GM18907 (cell line): ENCODE measurements at regions not wholly inside any gene's neighbourhood (a gene's known extent, or its start where the extent isn't known, plus 50 kb on each side); places are given as distances from the start of the nearest gene placed in this dataset.
"Not testable (repeated sequence)": the region's sequence is repeated elsewhere in the genome, so short reads cannot be mapped to it uniquely, and the experiment has no call there.

Experiments used
- ATAC-seq: cut with Tn5 transposase; IDR thresholded peaks from one replicate; pipeline ENCODE4 v1.9.1; 2021; ENCODE audit warnings: mild to moderate bottlenecking, moderate library complexity; ENCODE audit not compliant: unreplicated experiment

DNA sequence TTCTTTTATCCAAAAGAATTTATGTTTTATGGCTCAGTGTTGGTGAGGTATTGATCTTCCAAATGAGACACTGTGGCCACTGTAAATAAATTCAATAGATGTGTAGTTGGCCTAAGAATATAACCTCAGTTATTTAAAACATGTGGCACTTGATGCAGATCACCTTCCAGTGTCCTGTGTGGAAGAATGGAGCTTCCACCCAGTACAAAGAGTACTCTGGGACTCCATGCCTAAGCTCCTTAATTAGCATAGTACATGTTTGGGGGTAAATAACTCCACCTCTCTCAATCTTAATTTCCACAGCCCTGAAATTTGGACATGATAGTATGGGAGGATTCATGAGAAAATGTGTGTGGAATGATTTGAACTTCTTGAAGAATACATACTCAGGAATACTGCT is 105.7 kb downstream of the SPDYE17 start:
- not testable (repeated sequence) for ATAC-seq

DNA sequence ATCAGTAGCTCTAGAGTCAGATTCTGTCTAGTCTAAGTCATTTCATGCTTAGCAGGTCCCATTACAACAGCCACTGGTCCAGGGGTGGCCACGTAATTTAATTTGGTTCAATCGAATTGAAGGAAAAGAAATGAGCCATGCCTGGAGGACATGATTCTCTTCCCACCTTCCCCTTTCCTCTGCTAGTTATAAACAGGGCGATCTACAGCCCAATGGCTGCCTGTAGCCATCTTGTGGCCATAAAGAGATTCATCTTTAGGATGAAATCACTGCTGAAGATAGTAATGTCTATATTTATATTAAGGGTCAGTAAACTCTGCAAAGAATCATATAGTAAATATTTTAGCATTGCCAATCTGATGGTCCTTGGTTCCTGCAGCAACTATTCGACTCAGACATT is 107.4 kb downstream of the SPDYE17 start:
- not testable (repeated sequence) for ATAC-seq

DNA sequence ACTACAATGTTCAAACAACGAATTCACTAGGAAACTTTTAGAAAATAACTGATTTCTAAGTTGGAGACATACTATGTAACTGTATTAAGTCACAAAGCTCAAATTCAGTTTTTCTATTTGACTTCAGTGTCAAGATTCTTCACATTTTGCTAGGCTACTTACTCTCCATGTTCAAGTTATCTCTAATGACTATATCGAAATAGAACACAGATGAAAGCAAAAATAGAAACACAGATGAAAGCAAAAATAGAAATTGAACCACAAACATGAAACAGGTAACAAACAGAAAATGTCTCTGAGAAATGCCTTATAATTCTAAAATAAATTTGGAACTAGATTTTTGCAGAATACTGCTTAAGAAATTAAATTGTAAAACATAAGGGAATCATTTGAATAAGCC is 113.5 kb downstream of the SPDYE17 start:
- ATAC-seq: not testable (repeated sequence)

DNA sequence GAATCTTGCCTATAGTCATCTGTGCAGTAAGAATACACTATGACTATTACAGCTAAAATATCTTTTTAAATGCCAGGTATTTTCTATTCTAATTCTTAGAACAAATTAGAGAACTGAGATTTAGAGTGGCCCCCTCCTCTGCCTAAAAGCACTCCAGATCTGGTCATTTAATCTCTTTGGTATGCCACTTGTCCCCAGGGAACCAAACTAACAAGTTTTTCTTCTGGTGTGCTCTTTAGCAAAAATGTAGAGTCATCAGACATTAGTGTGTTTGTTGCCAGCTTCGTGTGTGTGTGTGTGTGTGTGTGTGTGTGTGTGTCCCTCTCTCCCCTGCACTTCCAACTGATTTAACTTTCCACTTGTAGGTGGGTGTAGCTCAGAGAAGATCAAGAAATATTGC is 117.8 kb downstream of the SPDYE17 start:
- not testable (repeated sequence) for ATAC-seq

GRCh38 chr7:76912011-76912814 is 119.9 kb downstream of the SPDYE17 start:
- ATAC-seq: peak; percentile 53

DNA sequence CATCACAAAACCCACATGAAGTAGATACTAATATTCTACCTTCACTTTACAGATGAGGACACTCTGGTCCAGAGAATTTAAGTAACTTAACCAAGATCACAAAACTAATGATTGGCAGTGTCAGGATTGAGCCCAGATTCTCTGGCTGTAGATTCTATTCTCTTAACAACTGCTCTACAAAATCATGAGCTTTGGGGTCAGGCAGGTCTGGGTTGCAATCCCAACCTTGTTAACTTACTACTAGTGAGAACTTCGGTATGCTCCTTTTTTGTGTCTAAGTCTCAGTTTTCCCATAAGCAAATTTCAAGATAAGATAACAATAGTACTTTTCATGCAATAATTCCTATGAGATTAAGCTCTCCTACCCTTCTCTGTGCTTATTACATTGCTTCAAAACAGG is 127.5 kb downstream of the SPDYE17 start:
- not testable (repeated sequence) for ATAC-seq

DNA sequence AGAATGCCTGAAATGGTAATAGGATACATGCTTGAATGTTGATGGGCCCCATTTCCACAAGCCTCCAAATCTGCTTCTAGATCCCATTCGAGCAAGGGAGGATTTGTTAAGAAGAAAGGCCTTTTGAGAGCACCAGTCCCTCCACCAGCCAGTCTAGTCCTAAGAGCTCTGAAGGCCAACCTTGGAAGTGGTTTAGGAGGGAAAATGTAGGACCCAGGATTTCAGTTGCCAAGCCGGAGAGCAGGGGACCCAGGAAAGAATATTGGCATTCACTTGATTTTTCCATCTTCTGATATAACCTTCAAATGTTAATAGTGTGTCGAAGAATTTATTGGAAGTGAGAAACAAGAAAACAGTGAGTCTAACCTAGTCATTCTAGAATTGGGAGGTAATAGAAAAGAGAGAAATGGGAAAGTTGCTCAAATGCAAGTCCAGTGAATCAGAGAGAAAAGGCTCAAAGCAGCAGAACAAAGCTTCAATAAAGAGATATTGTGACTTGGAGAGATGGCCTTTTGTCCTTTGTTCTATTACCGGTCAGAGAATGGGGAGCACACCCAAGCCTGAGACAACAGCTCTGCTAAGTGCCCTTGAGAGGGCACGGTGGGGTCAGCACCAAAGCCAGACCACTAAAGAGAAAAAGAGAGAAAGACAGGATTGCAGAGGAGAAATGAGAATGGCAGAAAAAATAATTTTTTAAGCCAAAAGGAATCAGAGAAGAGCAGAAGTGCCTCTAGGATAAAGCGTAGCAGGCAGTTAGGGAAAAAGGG is 130.0 kb downstream of the SPDYE17 start:
- not testable (repeated sequence) for ATAC-seq

DNA sequence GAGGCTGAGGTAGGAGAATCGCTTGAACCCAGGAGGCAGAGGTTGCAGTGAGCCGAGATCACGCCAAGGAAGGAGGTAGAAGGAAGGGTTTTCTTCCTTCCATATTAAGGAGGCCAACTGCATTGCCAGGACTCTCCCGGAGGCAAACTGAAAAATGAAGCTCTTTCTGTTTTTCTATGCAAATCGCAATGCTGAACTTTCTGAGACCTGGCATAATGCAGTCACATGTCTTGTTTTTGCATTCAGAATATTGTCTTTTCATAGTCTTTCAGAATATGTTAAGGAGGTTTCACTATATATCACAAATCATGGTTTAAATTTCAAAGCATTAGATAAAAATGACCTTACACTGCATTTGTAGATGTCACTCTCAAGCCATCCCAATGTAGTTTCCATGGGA is 133.4 kb downstream of the SPDYE17 start:
- ATAC-seq: not testable (repeated sequence)

- ATAC-seq: not testable (repeated sequence)
Observed at GRCh38 chr7:76897007-76897406, 135.2 kb downstream of the SPDYE17 start.

DNA sequence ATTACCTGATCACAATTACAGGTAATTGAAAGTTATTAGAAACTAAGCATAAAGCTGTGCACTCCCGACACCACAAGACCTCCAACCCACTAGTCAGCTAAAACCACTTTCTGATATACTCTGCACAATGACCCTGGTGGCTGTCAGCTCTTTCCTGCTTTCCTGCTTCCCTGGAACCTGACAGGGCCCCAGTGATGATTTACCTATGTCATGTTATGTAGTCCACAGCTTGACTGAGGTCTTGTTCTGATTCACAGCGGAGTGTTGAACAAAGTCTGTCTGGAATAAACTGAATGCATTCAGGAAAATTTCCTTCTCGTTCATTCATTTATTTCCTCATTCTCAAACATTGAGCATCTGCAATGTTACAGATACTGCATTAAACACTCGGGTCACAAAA is 136.5 kb downstream of the SPDYE17 start:
- not testable (repeated sequence) for ATAC-seq

- not testable (repeated sequence) for ATAC-seq
Observed at GRCh38 chr7:76891771-76892170, 140.4 kb downstream of the SPDYE17 start.

DNA sequence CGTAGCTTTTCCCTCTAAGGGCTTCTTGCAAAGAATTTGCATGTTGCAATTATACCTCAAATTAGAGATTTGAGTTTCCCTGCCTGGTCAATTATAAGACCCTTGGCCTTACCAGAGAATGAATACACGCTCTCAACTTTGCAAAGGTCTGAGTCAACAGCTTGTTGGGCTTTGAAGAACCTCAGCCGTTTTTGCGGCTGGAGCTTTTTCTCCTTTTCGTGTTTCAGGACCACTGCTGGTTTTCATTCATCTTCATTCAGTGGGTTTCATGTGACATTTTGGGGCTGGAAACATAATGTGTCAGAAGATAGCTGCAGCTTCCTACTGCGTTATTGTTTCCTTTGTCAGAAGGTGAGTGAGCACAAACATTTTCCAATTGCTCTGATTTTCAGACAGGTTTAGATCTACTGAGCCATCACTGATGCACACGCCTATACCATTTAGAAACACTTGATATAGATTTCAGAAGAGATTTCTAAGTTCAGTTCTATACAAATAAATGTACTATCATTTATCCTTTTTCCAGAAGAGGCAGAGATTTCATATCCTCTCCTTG is 152.3 kb downstream of the SPDYE17 start:
- ATAC-seq: not testable (repeated sequence)

- ATAC-seq: not testable (repeated sequence)
Observed at GRCh38 chr7:76875760-76876159, 156.4 kb downstream of the SPDYE17 start.

DNA sequence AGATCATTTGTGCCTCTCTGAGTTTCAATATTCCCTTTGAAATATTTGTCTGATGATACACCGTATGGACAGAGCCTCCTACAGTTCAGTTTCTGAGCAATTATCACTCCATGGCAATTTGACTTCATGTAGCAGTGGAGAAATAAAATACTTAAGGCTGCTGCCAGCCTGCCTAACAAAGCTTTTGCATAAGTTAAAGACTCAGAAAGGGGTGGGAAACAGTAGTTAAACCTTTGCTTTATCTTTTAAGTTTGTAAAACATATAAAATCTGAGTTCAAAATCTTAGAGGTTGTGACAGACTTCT is 161.7 kb downstream of the SPDYE17 start:
- not testable (repeated sequence) for ATAC-seq

DNA sequence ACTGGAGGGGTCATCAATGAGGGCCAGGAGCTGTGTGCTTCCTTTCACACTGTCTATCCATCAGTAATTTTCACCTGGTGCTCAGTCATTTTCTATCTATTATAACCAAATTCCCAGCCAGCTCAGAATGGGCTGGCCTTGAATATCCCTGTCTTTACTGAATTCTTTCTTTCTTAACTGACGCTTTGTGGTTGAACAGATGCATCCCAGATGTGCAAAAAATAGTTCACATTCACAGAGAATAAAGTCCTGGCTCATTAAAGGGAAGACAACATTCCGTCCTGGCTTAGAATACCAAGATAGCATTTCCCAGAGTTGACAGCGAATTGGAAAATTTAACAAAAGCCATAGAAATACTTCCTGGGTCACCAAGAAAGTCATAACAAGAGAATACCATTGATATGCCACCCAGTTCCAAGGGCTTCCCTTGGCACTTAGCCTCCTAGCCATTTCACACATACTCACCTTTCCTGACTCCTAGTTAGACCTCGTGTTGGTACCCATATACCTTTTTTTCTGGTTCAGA is 164.7 kb downstream of the SPDYE17 start:
- not testable (repeated sequence) for ATAC-seq

- not testable (repeated sequence) for ATAC-seq
Observed at GRCh38 chr7:76863150-76863773, 168.9 kb downstream of the SPDYE17 start.

- ATAC-seq: peak; percentile 37
Observed at GRCh38 chr7:76862241-76862640, 169.9 kb downstream of the SPDYE17 start.

DNA sequence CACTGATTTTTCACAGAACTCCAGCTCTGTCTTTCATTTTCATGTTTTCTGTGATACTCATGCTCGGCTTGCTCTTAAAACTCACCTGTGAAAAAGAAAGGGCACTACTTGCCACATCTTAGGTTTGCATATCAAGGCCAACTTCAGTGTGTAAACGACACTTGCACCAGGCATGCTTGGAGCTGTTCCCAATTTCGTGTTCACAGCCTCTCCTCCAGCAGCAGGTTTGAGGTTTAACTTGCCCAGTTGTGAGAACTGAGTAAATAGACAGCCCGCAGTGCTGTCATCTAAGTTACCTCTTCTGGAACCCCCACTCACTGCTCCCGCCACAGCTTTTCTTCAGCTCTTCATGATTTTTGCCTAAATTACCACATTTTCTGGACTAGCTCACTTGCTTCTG is 172.2 kb downstream of the SPDYE17 start:
- not testable (repeated sequence) for ATAC-seq

DNA sequence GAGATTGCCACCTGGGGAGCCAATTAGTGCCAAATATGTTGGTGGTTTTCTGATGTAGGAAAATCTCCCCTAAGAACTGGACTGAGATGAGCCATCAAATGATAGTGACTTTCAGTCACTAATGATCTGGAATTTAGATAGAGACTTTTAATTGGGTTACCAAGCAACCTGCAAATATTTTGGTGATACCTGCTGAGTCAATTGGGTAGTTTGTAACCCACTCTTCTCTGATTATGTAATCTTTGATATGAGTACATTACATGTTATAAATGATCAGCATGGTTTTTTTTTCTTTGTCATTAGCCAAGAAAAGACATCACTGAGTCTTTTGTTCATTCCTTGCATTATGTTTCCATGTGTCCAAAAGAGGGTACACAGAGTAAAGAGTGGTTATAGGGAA is 177.5 kb downstream of the SPDYE17 start:
- ATAC-seq: not testable (repeated sequence)

- not testable (repeated sequence) for ATAC-seq
Observed at GRCh38 chr7:76852787-76853584, 179.2 kb downstream of the SPDYE17 start.
